ENCODE measurements at regions not wholly inside any gene's neighbourhood (a gene's known extent, or its start where the extent isn't known, plus 50 kb on each side); places are given as distances from the start of the nearest gene placed in this dataset.

DNA sequence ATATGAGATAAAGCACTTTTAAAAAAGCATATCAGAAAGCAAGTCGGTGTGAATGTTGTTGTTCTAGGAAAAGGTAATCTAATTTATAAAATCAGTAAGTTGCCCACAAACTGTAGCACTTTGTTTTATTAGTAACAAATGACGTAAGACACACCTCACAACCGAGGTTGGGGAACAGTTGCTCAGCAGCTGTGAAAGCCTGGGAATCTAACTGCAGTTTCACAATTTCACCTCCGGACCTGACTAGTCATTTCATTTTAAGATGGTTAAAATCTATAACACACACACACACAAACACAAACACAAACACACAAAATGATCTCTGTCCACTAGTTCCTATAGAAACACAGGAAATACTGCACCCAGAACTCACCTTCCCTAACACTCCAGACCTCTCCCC, 406.7 kb upstream of the NR2F2 start:
- H3K4me1 ChIP-seq = peaks cover 6% of the 10 kb centered on the region
- H3K9me3 ChIP-seq (replicated peaks) = no peaks in the 10 kb centered on the region
- H3K27ac ChIP-seq (replicated peaks) = no peak overlapping the region
- TF ChIP-seq CTCF (IDR thresholded peaks at IDR 0.05; ENCODE audit: borderline replicate concordance) = no peak
- H3K4me3 ChIP-seq = no peak overlapping the region
- H3K27me3 ChIP-seq (ENCODE audit: low read depth) = no peaks in the 10 kb centered on the region
- no peak for DNase-seq
- intact Hi-C loops (cut with micrococcal nuclease) = no loop called here
- no peaks in the 10 kb centered on the region for H3K36me3 ChIP-seq

- Histone ChIP-seq H3K4me3 (no peak overlapping the region), H3K27ac (replicated peaks) (no peak overlapping the region), H3K36me3 (no peaks in the 10 kb centered on the region), H3K9me3 (replicated peaks) (no peaks in the 10 kb centered on the region), H3K4me1 (peaks cover 12% of the 10 kb centered on the region), H3K27me3 (ENCODE audit: low read depth) (no peaks in the 10 kb centered on the region)
- no peak for TF ChIP-seq CTCF (IDR thresholded peaks at IDR 0.05; ENCODE audit: borderline replicate concordance)
- DNase-seq = no peak
- intact Hi-C loops (cut with micrococcal nuclease) = no loop called here
These were observed 401.7 kb upstream of the NR2F2 start for GRCh38 chr15:95928822-95929221.

GRCh38 chr15:95929232-95929846, 401.2 kb upstream of the NR2F2 start:
- no peak for TF ChIP-seq CTCF (IDR thresholded peaks at IDR 0.05; ENCODE audit: borderline replicate concordance)
- intact Hi-C loops (cut with micrococcal nuclease) = no loop called here
- no peak overlapping the region for H3K4me3 ChIP-seq
- H3K27ac ChIP-seq (replicated peaks) = no peak overlapping the region
- H3K4me1 ChIP-seq = peaks cover 12% of the 10 kb centered on the region
- H3K9me3 ChIP-seq (replicated peaks) = no peaks in the 10 kb centered on the region
- no peaks in the 10 kb centered on the region for H3K27me3 ChIP-seq (ENCODE audit: low read depth)
- no peak for DNase-seq
- H3K36me3 ChIP-seq = no peaks in the 10 kb centered on the region

- no peak overlapping the region for H3K27ac ChIP-seq (replicated peaks)
- intact Hi-C loops (cut with micrococcal nuclease) = no loop called here
These were observed 399.7 kb upstream of the NR2F2 start for GRCh38 chr15:95930659-95931375.

DNA sequence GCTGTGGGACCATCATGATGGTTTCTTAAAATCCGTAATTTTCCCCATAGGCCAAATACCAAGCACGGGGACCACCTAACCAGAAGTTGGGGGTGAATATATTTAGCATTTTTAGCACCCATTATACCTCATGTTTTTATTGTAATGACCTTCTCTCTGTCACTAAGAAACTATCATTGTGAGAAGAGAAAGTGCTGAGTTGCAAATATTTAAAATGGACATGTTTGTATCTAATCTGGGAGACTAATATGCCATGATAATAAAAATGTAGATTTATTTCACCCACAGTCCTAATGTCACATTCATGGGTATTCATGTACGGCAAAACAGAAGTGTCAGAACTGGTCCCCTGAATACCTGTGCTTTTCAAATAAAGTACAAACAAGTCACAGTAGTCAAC, 398.9 kb upstream of the NR2F2 start:
- no peak overlapping the region for H3K27ac ChIP-seq (replicated peaks)
- TF ChIP-seq CTCF (IDR thresholded peaks at IDR 0.05; ENCODE audit: borderline replicate concordance) = no peak
- H3K9me3 ChIP-seq (replicated peaks) = no peaks in the 10 kb centered on the region
- H3K4me1 ChIP-seq = peaks cover 12% of the 10 kb centered on the region
- no peak overlapping the region for H3K4me3 ChIP-seq
- no peak for DNase-seq
- H3K27me3 ChIP-seq (ENCODE audit: low read depth) = no peaks in the 10 kb centered on the region
- H3K36me3 ChIP-seq = no peaks in the 10 kb centered on the region
- intact Hi-C loops (cut with micrococcal nuclease) = no loop called here

More at GRCh38 chr15:95930659-95931375, 399.7 kb upstream of the NR2F2 start:
- no peaks in the 10 kb centered on the region for H3K36me3 ChIP-seq
- TF ChIP-seq CTCF (IDR thresholded peaks at IDR 0.05; ENCODE audit: borderline replicate concordance) = no peak
- no peak for DNase-seq
- no peaks in the 10 kb centered on the region for H3K27me3 ChIP-seq (ENCODE audit: low read depth)
- H3K4me1 ChIP-seq = peaks cover 12% of the 10 kb centered on the region
- H3K4me3 ChIP-seq = no peak overlapping the region
- no peaks in the 10 kb centered on the region for H3K9me3 ChIP-seq (replicated peaks)

Measured in left ventricle myocardium inferior (tissue), 1 donor.